Natural killer cell (primary cell): ENCODE measurements at regions not wholly inside any gene's neighbourhood (a gene's known extent, or its start where the extent isn't known, plus 50 kb on each side); places are given as distances from the start of the nearest gene placed in this dataset.

ENCODE experiments used
- ATAC-seq, 3 donors: fragments of 150-1000 bp in 2 of 3; fragments of 200-7000 bp in 1 of 3; cut with Tn5 transposase; 1 replicate in 1 of 3; 2 replicates in 2 of 3; pipeline ENCODE4 v1.10.0; 2021; ENCODE audit warnings: mild to moderate bottlenecking in 2 of 3, moderate library complexity in 2 of 3
- DNase-seq, 2 donors: peaks; one replicate each; pipeline versions ENCODE4 v3.0.0 to v3.0.0-alpha.2; 2013 to 2021; ENCODE audit warnings: mixed read lengths in 1 of 2
- H3K27ac ChIP-seq: one replicate; pipeline ENCODE4 v1.5.1; 2013; ENCODE audit warnings: mild to moderate bottlenecking, low read length
- H3K27me3 ChIP-seq: one replicate; pipeline ENCODE4 v1.6.1; 2013; ENCODE audit warnings: low read length; ENCODE audit not compliant: control insufficient read depth, insufficient read depth
- H3K36me3 ChIP-seq: one replicate; pipeline ENCODE4 v1.6.1; 2013; ENCODE audit warnings: low read length; ENCODE audit not compliant: control insufficient read depth, insufficient read depth
- H3K4me1 ChIP-seq: one replicate; pipeline ENCODE4 v1.6.1; 2013; ENCODE audit warnings: low read length; ENCODE audit not compliant: control insufficient read depth, insufficient read depth
- H3K4me3 ChIP-seq: one replicate; pipeline ENCODE4 v1.5.1; 2013; ENCODE audit warnings: low read length
- H3K9me3 ChIP-seq: one replicate; pipeline ENCODE4 v1.6.1; 2013; ENCODE audit warnings: low read length; ENCODE audit not compliant: control insufficient read depth, insufficient read depth
- H3K27ac Mint-ChIP-seq, 2 donors: one replicate each; pipeline ENCODE4 v1.8.0; 2022; ENCODE audit warnings: mild to moderate bottlenecking in 2 of 2, mixed read lengths in 2 of 2, moderate library complexity in 1 of 2
- H3K27me3 Mint-ChIP-seq, 2 donors: one replicate each; pipeline ENCODE4 v1.8.0; 2022; ENCODE audit warnings: low read depth in 2 of 2, mixed read lengths in 2 of 2
- H3K36me3 Mint-ChIP-seq: one replicate; pipeline ENCODE4 v1.8.0; 2022; ENCODE audit warnings: mixed read lengths
- H3K4me1 Mint-ChIP-seq, 2 donors: one replicate each; pipeline ENCODE4 v1.8.0; 2022; ENCODE audit warnings: mixed read lengths in 2 of 2
- H3K4me3 Mint-ChIP-seq: one replicate; pipeline ENCODE4 v1.8.0; 2022; ENCODE audit warnings: mild to moderate bottlenecking, moderate library complexity, mixed read lengths
- H3K9me3 Mint-ChIP-seq, 2 donors: one replicate each; pipeline ENCODE4 v1.8.0; 2022; ENCODE audit warnings: mixed read lengths in 2 of 2
- CTCF ChIP-seq: fragments of 200-600 bp; IDR thresholded peaks from one replicate; pipeline ENCODE4 v1.8.0; 2022; ENCODE audit warnings: antibody characterized with exemption
- WGBS: methylation state at CpG from one replicate; pipeline ENCODE4 v1.1.7; 2013; ENCODE audit warnings: missing lambda C conversion rate; ENCODE audit not compliant: insufficient coverage; 5-methylcytosine and 5-hydroxymethylcytosine counted together
- intact Hi-C: fragments of 100-400 bp; cut with micrococcal nuclease; formaldehyde crosslinking; loops from one replicate; pipeline ENCODE4 v1.14.2; 2022

- Histone ChIP-seq H3K27me3 (no peaks in the 10 kb centered on the region), H3K4me3 (no peak overlapping the region), H3K9me3 (no peaks in the 10 kb centered on the region), H3K4me1 (no peaks in the 10 kb centered on the region), H3K36me3 (no peaks in the 10 kb centered on the region), H3K27ac (no peak overlapping the region)
- Mint-ChIP-seq H3K36me3 (no peaks in the 10 kb centered on the region), H3K9me3 (peaks cover 4 to 9% of the 10 kb centered on the region in 2 donors), H3K27me3 (peaks cover 0 to 4% of the 10 kb centered on the region in 2 donors), H3K27ac (no peak overlapping the region), H3K4me3 (no peak overlapping the region), H3K4me1 (no peaks in the 10 kb centered on the region)
- ATAC-seq (no peak), DNase-seq (no peak)
- intact Hi-C loops: no loop called here
- no peak for TF ChIP-seq CTCF
- 79% methylated on average over 6 of the region's 6 CpGs for WGBS
Observed at GRCh38 chr10:29869593-29869992, 189.8 kb downstream of the JCAD start.

- WGBS: 84% methylated on average over 2 of the region's 2 CpGs
- Histone ChIP-seq H3K27me3 (no peaks in the 10 kb centered on the region), H3K9me3 (no peaks in the 10 kb centered on the region), H3K27ac (no peak overlapping the region), H3K4me3 (no peak overlapping the region), H3K4me1 (no peaks in the 10 kb centered on the region), H3K36me3 (no peaks in the 10 kb centered on the region)
- Mint-ChIP-seq H3K9me3 (peaks cover 4 to 9% of the 10 kb centered on the region in 2 donors), H3K4me3 (no peak overlapping the region), H3K4me1 (no peaks in the 10 kb centered on the region), H3K27me3 (peaks cover 0 to 4% of the 10 kb centered on the region in 2 donors), H3K27ac (no peak overlapping the region), H3K36me3 (no peaks in the 10 kb centered on the region)
- no peak for DNase-seq
- intact Hi-C loops: no loop called here
- ATAC-seq: no peak
- TF ChIP-seq CTCF: no peak
Observed at GRCh38 chr10:29866356-29866755, 193.0 kb downstream of the JCAD start.

GRCh38 chr10:29865700-29866355 lies 193.6 kb downstream of the JCAD start:
- no peak for DNase-seq
- Histone ChIP-seq H3K4me1 (no peaks in the 10 kb centered on the region), H3K36me3 (no peaks in the 10 kb centered on the region), H3K27me3 (no peaks in the 10 kb centered on the region), H3K9me3 (no peaks in the 10 kb centered on the region), H3K4me3 (no peak overlapping the region), H3K27ac (no peak overlapping the region)
- no peaks in the 10 kb centered on the region for H3K36me3 Mint-ChIP-seq
- H3K9me3 Mint-ChIP-seq: peaks cover 4 to 8% of the 10 kb centered on the region in 2 donors
- 82% methylated on average over 6 of the region's 6 CpGs for WGBS
- H3K4me1 Mint-ChIP-seq: no peaks in the 10 kb centered on the region
- H3K4me3 Mint-ChIP-seq: no peak overlapping the region
- peaks cover 0 to 4% of the 10 kb centered on the region in 2 donors for H3K27me3 Mint-ChIP-seq
- intact Hi-C loops: no loop called here
- no peak for TF ChIP-seq CTCF
- no peak for ATAC-seq
- no peak overlapping the region for H3K27ac Mint-ChIP-seq
